ENCODE measurements at regions not wholly inside any gene's neighbourhood (a gene's known extent, or its start where the extent isn't known, plus 50 kb on each side); places are given as distances from the start of the nearest gene placed in this dataset.

GRCh38 chr13:109999659-110000533 is 213.5 kb upstream of the IRS2 start:
- Histone ChIP-seq H3K4me1 (ENCODE audit: control insufficient read depth in 4 of 4, insufficient read depth in 4 of 4, low read length in 3 of 4) (peaks cover 2 to 28% (median 24%) of the 10 kb centered on the region in 4 donors), H3K9me3 (ENCODE audit: control insufficient read depth in 4 of 4, low read length in 3 of 4) (no peaks in the 10 kb centered on the region), H3K27me3 (ENCODE audit: control insufficient read depth in 4 of 4, insufficient read depth in 4 of 4, low read length in 3 of 4) (no peaks in the 10 kb centered on the region), H3K4me3 (ENCODE audit: low read depth in 1 of 3, low read length in 3 of 3) (no peak overlapping the region), H3K36me3 (ENCODE audit: control insufficient read depth in 4 of 4, insufficient read depth in 3 of 4, low read depth in 1 of 4, low read length in 3 of 4) (no peaks in the 10 kb centered on the region), H3K9ac (ENCODE audit: low read depth in 1 of 2, low read length in 2 of 2) (no peak overlapping the region), H3K27ac (ENCODE audit: low read depth in 1 of 2, low read length in 2 of 2) (no peak overlapping the region)
- no peak for DNase-seq (ENCODE audit: low spot score)
- TF ChIP-seq HNF4A (conservative IDR thresholded peaks at IDR 0.05), result peak in 1 of 2 donors; percentile 45
- peak in 1 of 2 donors; percentile 6 for TF ChIP-seq RAD21 (IDR thresholded peaks at IDR 0.05)
- no peak for TF ChIP-seq JUND (IDR thresholded peaks at IDR 0.05)
- 68% methylated on average over 21 of the region's 21 CpGs for WGBS

DNA sequence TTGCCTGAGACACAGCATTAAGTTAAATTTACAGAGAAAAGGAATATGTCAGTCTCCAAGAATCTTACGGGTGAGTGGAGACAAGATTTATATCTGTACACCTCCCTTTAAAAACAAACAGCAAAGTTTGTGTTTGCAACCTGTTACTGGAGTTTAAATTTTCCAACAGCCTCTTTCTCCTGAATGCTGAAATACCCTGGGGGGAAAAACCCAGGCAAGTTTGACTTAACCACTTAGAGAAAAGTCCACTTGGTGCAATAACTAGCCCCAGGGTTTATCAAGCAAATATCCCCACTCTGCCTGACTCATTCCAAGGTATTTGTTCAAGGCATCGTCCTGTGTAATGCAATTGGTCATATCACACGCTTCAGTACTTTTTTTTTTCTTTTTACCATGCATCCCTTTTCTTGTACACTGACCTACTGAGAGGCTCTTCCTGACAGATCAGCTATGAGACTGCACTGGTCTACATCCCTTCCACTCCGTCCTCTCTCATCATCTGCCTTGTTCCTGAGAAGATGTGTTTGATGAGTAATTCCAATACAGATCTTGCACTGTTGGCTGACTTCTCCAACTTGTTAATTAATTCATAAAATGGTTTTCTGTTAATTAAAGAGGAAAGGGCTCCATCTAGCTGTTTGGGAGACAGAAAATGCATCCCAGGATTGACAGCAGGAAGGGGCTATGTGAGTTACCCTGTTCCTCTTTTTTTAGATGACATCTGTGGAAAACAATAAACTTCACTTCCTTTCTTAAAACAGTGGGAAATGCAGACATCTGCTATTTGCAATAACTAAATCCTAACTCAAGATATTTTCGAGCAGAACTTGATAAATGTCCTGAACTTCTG is 212.5 kb upstream of the IRS2 start:
- Histone ChIP-seq H3K9me3 (ENCODE audit: control insufficient read depth in 4 of 4, low read length in 3 of 4) (no peaks in the 10 kb centered on the region), H3K4me1 (ENCODE audit: control insufficient read depth in 4 of 4, insufficient read depth in 4 of 4, low read length in 3 of 4) (peaks cover 2 to 28% (median 24%) of the 10 kb centered on the region in 4 donors), H3K9ac (ENCODE audit: low read depth in 1 of 2, low read length in 2 of 2) (no peak overlapping the region), H3K4me3 (ENCODE audit: low read depth in 1 of 3, low read length in 3 of 3) (no peak overlapping the region), H3K36me3 (ENCODE audit: control insufficient read depth in 4 of 4, insufficient read depth in 3 of 4, low read depth in 1 of 4, low read length in 3 of 4) (no peaks in the 10 kb centered on the region), H3K27ac (ENCODE audit: low read depth in 1 of 2, low read length in 2 of 2) (peak overlapping the region; percentile 15 to 48), H3K27me3 (ENCODE audit: control insufficient read depth in 4 of 4, insufficient read depth in 4 of 4, low read length in 3 of 4) (no peaks in the 10 kb centered on the region)
- TF ChIP-seq HNF4G (IDR thresholded peaks at IDR 0.05) (no peak), JUND (IDR thresholded peaks at IDR 0.05) (peak; percentile 39 to 79), RAD21 (IDR thresholded peaks at IDR 0.05) (peak; percentile 38 to 39), TAF1 (conservative IDR thresholded peaks at IDR 0.05) (no peak), FOXA2 (IDR thresholded peaks at IDR 0.05) (no peak), GABPA (IDR thresholded peaks at IDR 0.05 in 1 of 2, conservative IDR thresholded peaks at IDR 0.05 in 1 of 2) (no peak), EGR1 (IDR thresholded peaks at IDR 0.05; ENCODE audit: low read depth in 2 of 2) (peak in 1 of 2 donors; percentile 39), RXRA (IDR thresholded peaks at IDR 0.05) (peak; percentile 51 to 69), SP1 (IDR thresholded peaks at IDR 0.05) (peak; percentile 51), HNF4A (conservative IDR thresholded peaks at IDR 0.05) (peak; percentile 82 to 84)
- TF ChIP-seq, protein P1, sequence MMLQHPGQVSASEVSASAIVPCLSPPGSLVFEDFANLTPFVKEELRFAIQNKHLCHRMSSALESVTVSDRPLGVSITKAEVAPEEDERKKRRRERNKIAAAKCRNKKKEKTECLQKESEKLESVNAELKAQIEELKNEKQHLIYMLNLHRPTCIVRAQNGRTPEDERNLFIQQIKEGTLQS (IDR thresholded peaks at IDR 0.05), result peak; percentile 23
- TF ChIP-seq, protein P2, sequence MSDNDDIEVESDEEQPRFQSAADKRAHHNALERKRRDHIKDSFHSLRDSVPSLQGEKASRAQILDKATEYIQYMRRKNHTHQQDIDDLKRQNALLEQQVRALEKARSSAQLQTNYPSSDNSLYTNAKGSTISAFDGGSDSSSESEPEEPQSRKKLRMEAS (IDR thresholded peaks at IDR 0.05), result no peak
- TF ChIP-seq, protein P3, sequence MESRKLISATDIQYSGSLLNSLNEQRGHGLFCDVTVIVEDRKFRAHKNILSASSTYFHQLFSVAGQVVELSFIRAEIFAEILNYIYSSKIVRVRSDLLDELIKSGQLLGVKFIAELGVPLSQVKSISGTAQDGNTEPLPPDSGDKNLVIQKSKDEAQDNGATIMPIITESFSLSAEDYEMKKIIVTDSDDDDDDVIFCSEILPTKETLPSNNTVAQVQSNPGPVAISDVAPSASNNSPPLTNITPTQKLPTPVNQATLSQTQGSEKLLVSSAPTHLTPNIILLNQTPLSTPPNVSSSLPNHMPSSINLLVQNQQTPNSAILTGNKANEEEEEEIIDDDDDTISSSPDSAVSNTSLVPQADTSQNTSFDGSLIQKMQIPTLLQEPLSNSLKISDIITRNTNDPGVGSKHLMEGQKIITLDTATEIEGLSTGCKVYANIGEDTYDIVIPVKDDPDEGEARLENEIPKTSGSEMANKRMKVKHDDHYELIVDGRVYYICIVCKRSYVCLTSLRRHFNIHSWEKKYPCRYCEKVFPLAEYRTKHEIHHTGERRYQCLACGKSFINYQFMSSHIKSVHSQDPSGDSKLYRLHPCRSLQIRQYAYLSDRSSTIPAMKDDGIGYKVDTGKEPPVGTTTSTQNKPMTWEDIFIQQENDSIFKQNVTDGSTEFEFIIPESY (IDR thresholded peaks at IDR 0.05), result peak; percentile 34
- no peak for DNase-seq (ENCODE audit: low spot score)
- 40% methylated on average over 5 of the region's 5 CpGs for WGBS

DNA sequence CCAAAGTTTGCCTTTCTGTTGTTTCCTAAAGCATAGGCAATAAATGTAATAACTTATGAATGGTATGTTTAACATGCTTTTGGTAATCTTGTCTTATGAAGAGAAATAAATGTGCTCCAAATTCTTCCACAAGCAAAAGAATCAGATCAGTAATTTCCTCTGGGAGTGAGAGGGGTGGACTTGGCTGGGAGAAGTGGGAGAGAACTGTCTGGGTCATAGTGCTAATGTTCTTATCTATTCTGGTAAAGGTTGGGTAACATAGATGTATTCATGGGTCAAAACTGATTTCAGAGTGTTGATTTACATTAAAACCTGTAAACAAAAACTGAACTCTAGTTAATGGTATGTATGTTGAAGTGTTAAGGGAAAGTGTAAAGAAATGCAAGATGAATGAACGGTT is 211.7 kb upstream of the IRS2 start:
- Histone ChIP-seq H3K4me1 (ENCODE audit: control insufficient read depth in 4 of 4, insufficient read depth in 4 of 4, low read length in 3 of 4) (peaks cover 2 to 28% (median 24%) of the 10 kb centered on the region in 4 donors), H3K9me3 (ENCODE audit: control insufficient read depth in 4 of 4, low read length in 3 of 4) (no peaks in the 10 kb centered on the region), H3K4me3 (ENCODE audit: low read depth in 1 of 3, low read length in 3 of 3) (no peak overlapping the region), H3K9ac (ENCODE audit: low read depth in 1 of 2, low read length in 2 of 2) (no peak overlapping the region), H3K27ac (ENCODE audit: low read depth in 1 of 2, low read length in 2 of 2) (peak overlapping the region; percentile 15 to 48), H3K36me3 (ENCODE audit: control insufficient read depth in 4 of 4, insufficient read depth in 3 of 4, low read depth in 1 of 4, low read length in 3 of 4) (no peaks in the 10 kb centered on the region), H3K27me3 (ENCODE audit: control insufficient read depth in 4 of 4, insufficient read depth in 4 of 4, low read length in 3 of 4) (no peaks in the 10 kb centered on the region)
- WGBS, result 82% methylated on average over 1 of the region's 1 CpG
- DNase-seq (ENCODE audit: low spot score), result no peak
- TF ChIP-seq EGR1 (IDR thresholded peaks at IDR 0.05; ENCODE audit: low read depth in 2 of 2) (no peak), NR2F2 (IDR thresholded peaks at IDR 0.05) (no peak), RAD21 (IDR thresholded peaks at IDR 0.05) (peak in 1 of 2 donors; percentile 30), FOXA1 (IDR thresholded peaks at IDR 0.05) (no peak), YY1 (IDR thresholded peaks at IDR 0.05) (no peak), HNF4A (conservative IDR thresholded peaks at IDR 0.05) (peak; percentile 57 to 62)
- TF ChIP-seq, protein P4, sequence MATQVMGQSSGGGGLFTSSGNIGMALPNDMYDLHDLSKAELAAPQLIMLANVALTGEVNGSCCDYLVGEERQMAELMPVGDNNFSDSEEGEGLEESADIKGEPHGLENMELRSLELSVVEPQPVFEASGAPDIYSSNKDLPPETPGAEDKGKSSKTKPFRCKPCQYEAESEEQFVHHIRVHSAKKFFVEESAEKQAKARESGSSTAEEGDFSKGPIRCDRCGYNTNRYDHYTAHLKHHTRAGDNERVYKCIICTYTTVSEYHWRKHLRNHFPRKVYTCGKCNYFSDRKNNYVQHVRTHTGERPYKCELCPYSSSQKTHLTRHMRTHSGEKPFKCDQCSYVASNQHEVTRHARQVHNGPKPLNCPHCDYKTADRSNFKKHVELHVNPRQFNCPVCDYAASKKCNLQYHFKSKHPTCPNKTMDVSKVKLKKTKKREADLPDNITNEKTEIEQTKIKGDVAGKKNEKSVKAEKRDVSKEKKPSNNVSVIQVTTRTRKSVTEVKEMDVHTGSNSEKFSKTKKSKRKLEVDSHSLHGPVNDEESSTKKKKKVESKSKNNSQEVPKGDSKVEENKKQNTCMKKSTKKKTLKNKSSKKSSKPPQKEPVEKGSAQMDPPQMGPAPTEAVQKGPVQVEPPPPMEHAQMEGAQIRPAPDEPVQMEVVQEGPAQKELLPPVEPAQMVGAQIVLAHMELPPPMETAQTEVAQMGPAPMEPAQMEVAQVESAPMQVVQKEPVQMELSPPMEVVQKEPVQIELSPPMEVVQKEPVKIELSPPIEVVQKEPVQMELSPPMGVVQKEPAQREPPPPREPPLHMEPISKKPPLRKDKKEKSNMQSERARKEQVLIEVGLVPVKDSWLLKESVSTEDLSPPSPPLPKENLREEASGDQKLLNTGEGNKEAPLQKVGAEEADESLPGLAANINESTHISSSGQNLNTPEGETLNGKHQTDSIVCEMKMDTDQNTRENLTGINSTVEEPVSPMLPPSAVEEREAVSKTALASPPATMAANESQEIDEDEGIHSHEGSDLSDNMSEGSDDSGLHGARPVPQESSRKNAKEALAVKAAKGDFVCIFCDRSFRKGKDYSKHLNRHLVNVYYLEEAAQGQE (IDR thresholded peaks at IDR 0.05), result no peak
- TF ChIP-seq, protein P3 (IDR thresholded peaks at IDR 0.05), result no peak
